SH-SY5Y (cell line): ENCODE measurements at regions not wholly inside any gene's neighbourhood (a gene's known extent, or its start where the extent isn't known, plus 50 kb on each side); places are given as distances from the start of the nearest gene placed in this dataset.

Experiments
- GATA2 ChIP-seq: IDR thresholded peaks from 2 replicates; pipeline ENCODE4 v1.6.1; 2011; ENCODE audit warnings: mild to moderate bottlenecking, low read depth, low read length
- GATA3 ChIP-seq: IDR thresholded peaks from 2 replicates; pipeline ENCODE4 v1.6.1; 2011; ENCODE audit warnings: low read depth, mild to moderate bottlenecking, low read length, moderate library complexity

GRCh38 chr17:83190601-83191387 is 111.4 kb downstream of the METRNL start:
- TF ChIP-seq GATA3 = no peak
- no peak for TF ChIP-seq GATA2
